HG03558 (cell line): ENCODE measurements at regions not wholly inside any gene's neighbourhood (a gene's known extent, or its start where the extent isn't known, plus 50 kb on each side); places are given as distances from the start of the nearest gene placed in this dataset.
"Not testable (repeated sequence)": the region's sequence is repeated elsewhere in the genome, so short reads cannot be mapped to it uniquely, and the experiment has no call there.

ENCODE experiments used
- ATAC-seq: cut with Tn5 transposase; IDR thresholded peaks from one replicate; pipeline ENCODE4 v1.9.1; 2021; ENCODE audit warnings: moderate number of reproducible peaks; ENCODE audit not compliant: unreplicated experiment; ENCODE audit errors: extremely low read depth

GRCh38 chr12:97967831-97968230, 505.2 kb downstream of the RMST start:
- ATAC-seq = no peak

GRCh38 chr12:97968641-97969197, 506.1 kb downstream of the RMST start:
- ATAC-seq = no peak

DNA sequence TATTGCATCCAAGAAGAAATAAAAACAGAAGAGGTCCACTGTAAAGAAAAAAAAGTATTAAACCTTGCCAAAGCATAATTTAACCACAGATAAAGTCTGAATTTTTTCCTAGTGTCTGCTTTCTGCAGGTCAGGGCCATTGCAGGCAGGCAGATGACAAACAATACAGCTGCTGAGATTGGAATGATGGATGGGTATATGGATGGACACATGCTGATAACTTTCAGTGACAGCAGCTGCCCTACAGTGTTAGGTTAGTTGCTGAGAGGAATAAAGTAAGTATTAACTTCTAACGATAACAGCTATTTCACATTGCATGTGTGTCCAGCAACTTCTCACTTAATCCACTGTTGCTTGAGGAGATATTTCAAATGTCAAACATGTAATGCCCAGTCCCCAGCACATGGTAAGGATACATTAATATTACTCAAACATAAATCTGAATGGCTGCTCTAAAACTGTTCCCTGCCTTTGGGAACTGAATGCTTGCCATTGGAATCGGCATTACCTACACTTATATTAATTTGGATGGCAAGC, 515.3 kb downstream of the RMST start:
- ATAC-seq = no peak

- ATAC-seq = no peak
These were observed 520.1 kb downstream of the RMST start for GRCh38 chr12:97982684-97983083.

GRCh38 chr12:97983796-97984195, 521.2 kb downstream of the RMST start:
- no peak for ATAC-seq

GRCh38 chr12:97984436-97984835, 521.8 kb downstream of the RMST start:
- no peak for ATAC-seq

- no peak for ATAC-seq
These were observed 522.5 kb downstream of the RMST start for GRCh38 chr12:97984974-97985580.

DNA sequence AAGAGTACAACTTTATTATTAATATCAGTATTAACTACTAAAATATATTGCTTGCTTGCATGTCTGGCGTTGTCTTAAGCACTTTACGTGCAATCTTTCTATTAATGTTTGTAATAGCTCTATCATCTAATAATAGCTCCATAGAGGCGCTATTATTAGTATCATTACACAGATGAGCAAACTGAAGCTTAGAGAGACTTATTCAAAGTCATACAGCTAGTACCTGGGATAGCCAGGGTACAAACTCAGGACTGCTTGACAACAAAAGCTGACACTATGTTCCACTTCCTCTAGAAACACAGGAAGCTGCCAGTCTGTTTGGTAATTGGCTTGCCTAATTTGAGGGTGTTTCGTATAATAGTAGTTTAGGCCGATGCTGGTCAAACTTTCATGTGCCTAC, 523.2 kb downstream of the RMST start:
- ATAC-seq = no peak

DNA sequence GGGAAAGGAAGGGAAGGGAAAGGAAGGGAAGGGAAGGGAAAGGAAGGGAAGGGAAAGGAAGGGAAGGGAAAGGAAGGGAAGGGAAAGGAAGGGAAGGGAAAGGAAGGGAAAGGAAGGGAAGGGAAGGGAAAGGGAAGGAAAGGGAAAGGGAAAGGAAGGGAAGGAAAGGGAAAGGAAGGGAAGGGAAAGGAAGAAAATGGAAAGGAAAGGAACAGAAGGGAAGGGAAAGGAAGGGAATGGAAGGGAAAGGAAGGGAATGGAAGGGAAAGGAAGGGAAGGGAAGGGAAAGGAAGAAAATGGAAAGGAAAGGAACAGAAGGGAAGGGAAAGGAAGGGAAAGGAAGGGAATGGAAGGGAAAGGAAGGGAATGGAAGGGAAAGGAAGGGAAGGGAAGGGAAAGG, 526.0 kb downstream of the RMST start:
- ATAC-seq = not testable (repeated sequence)

DNA sequence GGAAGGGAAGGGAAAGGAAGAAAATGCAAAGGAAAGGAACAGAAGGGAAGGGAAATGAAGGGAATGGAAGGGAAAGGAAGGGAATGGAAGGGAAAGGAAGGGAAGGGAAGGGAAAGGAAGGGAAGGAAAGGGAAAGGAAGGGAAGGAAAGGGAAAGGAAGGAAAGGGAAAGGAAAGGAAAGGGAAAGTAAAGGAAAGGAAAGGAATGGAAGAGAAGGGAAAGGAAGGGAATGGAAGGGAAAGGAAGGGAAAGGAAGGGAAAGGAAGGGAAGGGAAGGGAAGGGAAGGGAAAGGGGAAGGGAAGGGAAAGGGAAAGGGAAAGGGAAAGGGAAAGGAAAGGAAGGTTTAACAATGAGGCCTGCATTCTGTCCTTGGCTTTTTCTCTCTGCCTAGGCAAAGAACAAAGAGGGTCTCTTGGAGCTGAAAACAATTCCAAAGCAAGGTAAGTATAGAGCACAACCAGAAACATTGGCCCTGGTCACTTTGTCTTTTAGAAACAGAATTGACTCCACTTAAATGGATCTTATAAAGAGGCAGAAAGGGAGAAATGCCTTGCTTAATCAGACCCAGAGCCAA, 525.9 kb upstream of the TMPO start:
- ATAC-seq = no peak

- ATAC-seq = no peak
These were observed 520.5 kb upstream of the TMPO start for GRCh38 chr12:97994746-97995484.

DNA sequence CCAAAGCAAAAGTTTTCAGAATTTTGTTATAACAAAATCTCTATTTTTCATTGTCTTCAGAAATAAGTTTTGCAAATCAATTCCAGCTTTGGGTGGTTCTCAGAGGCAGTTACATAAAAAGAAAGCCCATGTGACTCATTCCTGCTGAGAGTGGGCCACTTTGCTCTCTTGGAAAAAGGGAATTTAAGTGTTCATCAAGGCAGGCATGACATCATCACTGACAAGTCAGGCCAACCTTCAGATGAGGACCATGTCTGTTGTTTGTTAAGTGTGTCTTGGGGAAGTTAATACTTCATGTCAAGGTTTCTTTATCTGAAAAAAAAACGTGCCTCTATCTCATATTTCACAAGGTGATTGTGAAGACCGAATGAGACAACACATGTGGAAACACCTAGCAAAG, 519.8 kb upstream of the TMPO start:
- ATAC-seq = no peak

DNA sequence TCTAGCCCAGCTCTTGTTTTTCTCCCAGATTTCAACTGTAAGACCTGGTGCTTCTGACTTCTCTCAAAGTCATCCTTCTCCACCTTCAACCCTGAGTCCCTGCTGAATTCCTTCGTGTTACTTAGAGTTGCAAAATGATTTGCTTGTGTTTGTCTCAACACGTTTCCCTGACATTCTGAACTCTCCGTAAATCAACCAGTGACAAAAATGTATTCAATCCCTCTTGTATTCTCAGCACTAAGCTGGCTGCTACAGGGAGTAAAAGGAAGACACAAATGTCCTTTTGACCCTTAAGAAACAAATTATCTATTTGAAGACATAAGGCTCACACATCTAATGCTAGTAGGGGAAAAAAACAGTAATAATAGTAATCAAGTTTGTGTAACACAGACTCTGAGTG, 514.0 kb upstream of the TMPO start:
- ATAC-seq = no peak

DNA sequence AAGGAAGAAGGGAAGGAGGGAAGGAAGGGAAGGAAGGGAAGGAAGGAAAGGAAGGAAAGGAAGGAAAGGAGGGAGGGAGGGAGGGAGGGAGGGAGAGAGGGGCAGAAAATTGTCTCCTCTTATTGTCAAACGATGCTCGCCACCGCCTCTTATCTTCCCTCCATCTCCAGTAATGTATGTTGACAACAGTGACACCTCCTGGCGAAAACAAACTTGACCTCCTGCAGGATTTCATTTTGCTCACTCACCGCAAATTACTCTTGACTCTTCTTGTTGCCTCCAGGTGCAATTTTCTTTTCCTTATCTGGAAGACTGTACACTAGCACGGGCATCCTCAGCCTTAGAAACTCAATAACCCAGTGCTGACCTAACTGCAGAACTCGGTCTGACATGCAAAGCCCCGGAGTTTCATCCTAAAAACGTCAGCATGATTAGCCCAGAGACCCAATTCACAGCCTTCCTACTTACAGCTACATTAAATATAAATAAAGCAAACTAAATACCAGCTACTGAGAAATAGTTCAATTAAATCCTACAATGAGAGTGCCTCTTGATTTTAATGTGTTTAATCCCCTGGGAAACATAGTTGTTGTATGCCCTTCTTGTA, 512.4 kb upstream of the TMPO start:
- no peak for ATAC-seq

DNA sequence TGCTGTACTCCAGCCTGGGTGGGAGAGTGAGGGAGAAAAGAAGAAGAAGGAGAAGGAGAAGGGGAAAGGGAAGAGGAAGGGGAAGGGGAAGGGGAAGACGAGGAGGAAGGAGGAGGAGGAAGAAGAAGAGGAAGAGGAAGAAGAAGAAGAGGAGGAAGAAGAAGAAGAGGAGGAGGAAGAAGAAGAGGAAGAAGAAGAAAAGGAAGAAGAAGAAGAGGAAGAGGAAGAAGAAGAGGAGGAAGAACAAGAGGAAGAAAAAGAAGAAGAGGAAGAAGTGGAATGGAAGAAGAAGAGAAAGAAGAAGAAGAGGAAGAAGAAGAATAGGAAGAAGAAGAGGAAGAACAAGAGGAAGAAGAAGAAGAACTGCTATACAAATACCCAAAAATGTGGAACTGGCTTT, 507.4 kb upstream of the TMPO start:
- ATAC-seq = no peak

- no peak for ATAC-seq
These were observed 501.8 kb upstream of the TMPO start for GRCh38 chr12:98013560-98013959.

GRCh38 chr12:98018836-98019235, 496.6 kb upstream of the TMPO start:
- no peak for ATAC-seq

DNA sequence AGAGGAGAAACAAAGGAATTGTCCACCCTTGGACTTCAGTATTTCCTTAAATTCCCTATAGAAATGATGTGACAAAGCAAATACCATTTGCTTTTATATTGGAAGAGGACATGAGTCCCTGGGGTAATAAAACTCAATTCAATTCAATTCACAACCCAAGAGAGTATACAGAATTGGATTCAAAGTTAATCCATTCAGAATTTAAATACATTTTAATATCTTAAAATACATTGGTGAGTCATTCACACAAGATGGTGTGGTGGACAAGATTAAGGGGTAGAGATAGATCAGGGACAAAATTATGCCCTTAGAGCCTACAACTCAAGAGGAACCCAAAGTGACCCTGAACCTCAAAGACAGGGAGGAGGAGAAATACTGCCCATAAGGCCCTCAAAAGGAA, 495.0 kb upstream of the TMPO start:
- no peak for ATAC-seq

DNA sequence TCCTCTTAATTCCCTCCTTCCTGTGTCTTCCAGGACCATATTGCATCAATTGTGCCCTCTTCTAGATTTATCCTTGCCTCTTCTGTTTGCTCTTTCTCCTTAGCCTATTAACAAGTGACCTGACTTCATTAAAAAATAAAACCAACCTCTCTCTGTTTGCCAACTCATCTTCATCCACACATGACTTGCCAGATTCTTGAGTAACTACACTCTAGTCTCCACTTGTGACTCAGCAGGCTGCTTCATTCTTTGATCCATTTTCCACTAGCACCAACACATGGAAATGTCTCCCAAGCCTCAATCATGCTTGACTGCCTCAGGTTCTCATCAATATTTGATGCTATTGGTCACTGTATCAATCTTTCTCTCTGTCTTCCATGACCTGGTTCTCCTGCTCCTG, 492.4 kb upstream of the TMPO start:
- no peak for ATAC-seq

- no peak for ATAC-seq
These were observed 477.8 kb upstream of the TMPO start for GRCh38 chr12:98037401-98038140.
